KG1 (cell line): ENCODE measurements at regions not wholly inside any gene's neighbourhood (a gene's known extent, or its start where the extent isn't known, plus 50 kb on each side); places are given as distances from the start of the nearest gene placed in this dataset.

Experiments
- DNase-seq: peaks from one replicate; lab custom pipeline; 2025; lab: John Stamatoyannopoulos, UW

- no peak for DNase-seq
Observed at GRCh38 chr4:35216636-35217035, 1027.7 kb downstream of the ARAP2 start.

- no peak for DNase-seq
Observed at GRCh38 chr4:35217331-35217730, 1027.0 kb downstream of the ARAP2 start.

DNA sequence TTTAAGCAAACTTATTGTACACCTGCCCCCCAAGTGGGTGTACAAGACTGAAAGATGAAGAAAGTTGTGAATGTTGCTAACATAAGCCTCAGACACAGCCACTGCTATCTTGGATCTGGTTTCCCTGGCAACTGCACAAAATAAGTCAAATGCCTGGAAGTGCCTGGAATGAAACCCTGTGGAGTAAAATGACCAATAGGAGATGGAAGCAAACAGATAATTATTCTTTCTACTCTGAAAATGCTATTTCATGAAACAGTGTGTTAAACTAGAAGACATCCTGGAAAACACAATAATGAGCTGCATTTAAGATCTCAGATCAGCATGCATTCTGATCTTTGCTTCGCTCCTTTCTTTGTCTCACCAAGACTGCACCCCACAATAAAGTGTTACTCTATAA, 1016.0 kb downstream of the ARAP2 start:
- no peak for DNase-seq

DNA sequence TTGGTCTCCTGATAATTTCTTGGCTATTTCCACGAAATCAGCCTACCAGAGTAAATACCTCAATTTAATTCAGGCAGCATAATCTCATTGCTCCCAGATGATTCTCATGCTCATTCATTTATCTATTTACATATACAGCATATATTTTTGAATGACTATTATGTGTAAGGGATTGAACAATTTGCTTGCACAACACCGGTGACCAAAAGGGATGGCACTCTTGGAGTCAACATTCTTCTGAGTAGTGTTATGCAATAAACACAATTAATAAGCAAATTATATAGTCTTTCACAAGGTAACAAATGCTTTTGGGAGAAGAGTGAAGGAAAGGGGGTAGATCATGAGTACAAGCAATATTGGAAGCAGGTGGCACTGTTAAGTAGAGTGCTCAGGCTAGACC, 1015.3 kb downstream of the ARAP2 start:
- DNase-seq, result no peak

- DNase-seq, result no peak
Observed at GRCh38 chr4:35237924-35238323, 1006.4 kb downstream of the ARAP2 start.

GRCh38 chr4:35238793-35239192, 1005.5 kb downstream of the ARAP2 start:
- DNase-seq, result no peak

DNA sequence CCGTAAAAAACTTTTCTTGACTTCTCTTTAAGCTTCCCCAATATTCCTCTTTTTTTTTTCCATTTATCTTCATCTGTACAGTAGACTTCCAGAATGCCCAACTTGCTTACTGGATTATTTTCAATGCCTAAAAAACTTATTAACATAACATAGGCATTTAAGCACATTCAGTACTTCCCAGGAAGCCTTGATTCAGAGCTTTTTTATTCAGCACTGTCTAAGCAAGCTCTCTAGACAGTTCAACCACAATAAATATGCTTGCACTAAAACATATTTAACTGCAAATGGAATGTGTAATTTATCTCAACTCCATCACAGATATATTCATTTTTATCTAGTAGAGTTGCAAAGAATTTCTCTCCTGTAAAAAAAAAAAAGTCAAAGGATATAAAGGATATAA, 997.8 kb downstream of the ARAP2 start:
- DNase-seq, result no peak

- no peak for DNase-seq
Observed at GRCh38 chr4:35247047-35247446, 997.3 kb downstream of the ARAP2 start.

DNA sequence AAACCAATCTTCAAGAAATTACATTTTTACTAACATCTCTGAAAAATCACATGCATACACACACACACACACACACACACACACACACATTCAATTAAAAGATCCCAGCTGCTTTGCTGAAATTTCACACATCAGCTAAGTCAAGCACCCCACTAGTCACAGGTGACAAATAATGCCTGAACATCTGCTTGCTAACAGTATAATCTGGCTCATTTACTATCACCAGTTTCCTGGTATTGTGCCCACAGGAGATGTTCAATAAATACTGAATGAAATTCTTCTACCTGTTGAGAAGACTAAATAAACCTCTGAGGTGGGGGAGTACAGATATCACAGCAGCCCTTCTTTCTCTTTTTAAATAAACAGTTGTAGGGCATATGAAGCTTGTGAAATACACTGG, 994.0 kb downstream of the ARAP2 start:
- DNase-seq, result no peak

- DNase-seq, result no peak
Observed at GRCh38 chr4:35250761-35251160, 993.6 kb downstream of the ARAP2 start.

DNA sequence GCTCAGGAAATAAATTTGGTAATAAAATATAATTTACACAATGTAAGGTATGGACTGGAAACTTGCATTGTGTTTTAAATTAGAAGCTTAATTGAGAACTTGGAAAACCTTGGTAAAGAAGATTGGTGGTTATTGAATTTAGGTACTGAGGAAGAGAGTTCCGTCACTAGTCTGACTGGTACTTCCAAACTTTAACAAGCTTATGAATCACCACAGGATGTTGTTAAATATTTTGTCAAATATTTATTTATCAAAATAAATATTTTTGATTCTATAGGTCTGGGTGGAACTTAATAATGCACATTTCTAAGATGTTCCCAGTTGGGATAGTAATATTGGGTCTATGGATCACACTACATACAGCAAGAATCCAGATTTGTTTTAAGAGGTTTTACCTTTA, 992.2 kb downstream of the ARAP2 start:
- no peak for DNase-seq

DNA sequence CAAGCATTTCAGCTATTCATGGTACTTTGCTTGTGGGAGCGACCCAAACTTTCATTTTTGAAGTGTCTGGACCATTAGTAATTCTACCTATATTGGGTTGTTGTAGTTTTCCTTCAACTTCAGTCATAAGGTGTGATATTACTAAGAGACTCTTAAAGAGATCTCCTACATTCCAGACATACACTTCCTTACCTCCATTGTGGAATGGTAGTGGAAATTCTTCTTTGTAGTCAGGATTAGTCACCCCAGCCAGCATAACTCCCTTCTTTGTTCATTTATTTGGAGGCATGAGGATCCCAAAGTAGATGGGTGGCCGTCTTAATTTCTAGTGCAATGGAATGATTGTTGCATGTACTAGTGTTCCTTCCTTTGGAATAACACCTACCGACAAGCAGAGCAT, 991.4 kb downstream of the ARAP2 start:
- no peak for DNase-seq

DNA sequence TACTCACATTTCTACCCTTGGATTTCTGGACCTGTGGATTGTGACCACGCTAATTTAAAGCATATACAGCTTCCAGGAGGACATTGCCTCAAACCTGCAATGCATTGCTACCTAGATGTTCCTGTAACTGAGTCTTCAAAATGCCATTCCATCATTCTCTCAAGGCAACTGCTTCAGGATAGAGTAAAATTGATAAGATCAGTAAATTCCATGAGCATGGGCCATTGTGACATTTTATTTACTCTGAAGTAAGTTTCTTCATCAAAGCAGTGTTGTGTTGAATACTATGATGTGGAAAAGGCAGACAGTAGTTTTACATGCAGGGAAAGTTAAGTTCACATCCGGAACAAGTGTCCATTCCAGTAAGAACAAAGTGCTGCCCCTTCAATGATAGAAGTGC, 991.0 kb downstream of the ARAP2 start:
- DNase-seq, result no peak

DNA sequence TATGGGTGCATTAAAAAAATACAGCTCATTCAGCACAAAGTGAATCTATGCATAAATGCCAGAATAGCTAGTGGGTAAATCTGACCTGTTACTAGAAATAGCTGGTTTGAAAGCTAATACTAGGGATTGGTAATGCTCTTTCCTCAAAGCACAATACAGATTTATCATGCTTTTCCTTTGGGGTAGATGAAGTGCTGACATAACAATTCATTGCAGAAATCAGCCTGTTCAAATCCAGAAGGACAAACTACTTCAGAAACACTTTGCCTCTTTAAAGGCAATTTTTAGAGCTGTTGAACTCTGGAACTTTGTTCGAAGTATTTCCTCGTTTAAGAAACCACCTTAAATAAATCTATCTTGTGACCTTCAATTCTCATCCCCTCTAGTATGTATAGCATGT, 957.9 kb downstream of the ARAP2 start:
- DNase-seq, result no peak

DNA sequence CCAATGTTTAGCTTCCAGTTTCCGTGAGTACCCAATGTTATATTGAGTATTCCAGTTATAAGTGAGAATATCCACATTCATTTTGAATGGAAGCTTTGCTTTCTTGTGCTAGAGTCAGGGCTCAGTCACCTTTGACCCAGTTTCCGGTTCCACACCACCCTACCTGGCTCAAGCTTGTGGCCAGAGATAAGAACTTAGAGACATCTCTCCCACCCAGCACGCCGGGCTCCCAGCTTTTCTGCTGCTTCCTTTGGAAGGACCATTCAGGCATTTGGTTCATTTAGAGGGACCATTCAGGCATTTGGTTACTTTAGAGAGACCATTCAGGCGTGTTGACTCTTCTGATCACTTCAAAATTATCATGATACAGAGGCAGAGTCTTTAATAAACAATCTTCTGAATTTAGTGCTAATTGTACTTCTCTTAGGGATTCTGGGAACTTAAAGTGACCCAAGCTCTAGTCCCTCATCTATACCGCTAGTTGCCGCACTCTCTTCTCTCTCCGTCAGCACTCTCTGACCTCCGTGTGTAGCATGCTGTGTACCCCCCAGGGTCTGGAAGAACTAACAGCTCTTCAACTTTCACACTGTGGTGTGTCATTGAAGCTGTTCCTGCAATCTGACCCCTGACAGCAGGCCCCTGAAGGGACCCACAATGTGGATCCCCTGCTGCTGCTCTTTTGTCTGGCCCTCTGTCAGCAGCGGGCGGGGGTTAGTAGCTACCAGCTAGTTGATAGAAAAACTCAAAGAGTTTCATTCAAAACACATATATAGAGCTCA, 943.1 kb downstream of the ARAP2 start:
- no peak for DNase-seq

DNA sequence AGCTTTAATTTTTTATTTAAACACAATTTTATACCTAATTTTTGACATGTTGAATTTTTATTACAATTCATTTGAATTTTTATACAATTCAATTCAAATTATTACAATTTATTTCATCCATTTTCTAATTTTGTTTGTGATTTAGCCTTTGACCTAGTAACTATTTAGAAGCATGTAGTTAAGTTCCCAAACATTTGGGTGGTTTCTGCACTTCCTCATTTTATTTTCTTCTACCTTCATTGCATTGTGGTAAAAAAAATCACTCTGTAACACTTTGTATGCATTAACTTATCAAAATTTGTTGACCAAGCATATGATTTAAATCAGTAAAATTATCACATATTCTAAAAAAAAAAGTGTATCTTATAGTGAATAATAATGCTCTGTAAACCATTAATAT, 928.9 kb downstream of the ARAP2 start:
- no peak for DNase-seq

DNA sequence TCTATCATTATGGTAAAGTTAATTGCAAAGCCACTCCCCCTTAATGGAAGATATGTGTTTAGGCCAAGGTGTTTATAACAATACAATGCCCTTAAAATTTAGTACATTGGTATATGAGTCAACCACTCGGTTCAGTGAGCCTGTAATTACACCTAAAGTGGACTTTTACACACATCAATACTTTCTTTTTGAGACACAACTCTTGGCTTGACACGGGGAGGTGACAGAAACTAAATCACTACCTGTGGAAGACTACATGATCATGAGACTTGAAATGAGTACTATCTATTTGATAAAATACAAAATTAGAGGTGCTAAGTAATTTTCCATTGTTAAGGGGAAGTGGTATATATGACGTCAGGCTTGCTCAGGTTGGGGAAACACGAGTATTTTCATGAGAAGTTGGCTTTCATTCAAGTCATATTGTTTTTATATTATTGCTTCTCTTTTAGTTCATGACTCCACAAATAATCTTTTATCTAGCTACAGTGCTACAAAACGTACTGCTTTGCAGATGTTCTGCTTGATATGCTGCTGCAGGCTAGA, 918.3 kb downstream of the ARAP2 start:
- DNase-seq, result no peak

GRCh38 chr4:35342833-35343232, 901.5 kb downstream of the ARAP2 start:
- DNase-seq, result peak; percentile 3

DNA sequence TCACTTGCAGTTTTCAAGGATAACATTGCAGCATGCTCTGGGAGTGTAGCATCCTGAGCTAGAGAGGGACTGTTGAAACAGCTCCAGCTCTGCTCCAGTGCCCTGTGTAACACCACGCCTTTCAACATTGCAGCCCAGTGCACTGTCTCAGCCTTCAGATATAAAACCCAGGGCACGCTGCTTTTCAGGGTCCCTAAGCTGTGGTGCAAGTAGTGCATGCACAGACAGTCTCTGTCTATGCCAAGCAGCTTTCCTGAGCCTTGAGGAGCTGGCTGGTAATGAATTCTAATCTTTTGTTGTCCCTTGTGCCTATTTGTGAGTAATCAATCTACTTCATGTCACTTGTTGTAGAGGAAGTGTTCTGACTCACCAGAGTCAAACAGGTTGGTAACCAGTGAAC, 897.0 kb downstream of the ARAP2 start:
- no peak for DNase-seq

DNA sequence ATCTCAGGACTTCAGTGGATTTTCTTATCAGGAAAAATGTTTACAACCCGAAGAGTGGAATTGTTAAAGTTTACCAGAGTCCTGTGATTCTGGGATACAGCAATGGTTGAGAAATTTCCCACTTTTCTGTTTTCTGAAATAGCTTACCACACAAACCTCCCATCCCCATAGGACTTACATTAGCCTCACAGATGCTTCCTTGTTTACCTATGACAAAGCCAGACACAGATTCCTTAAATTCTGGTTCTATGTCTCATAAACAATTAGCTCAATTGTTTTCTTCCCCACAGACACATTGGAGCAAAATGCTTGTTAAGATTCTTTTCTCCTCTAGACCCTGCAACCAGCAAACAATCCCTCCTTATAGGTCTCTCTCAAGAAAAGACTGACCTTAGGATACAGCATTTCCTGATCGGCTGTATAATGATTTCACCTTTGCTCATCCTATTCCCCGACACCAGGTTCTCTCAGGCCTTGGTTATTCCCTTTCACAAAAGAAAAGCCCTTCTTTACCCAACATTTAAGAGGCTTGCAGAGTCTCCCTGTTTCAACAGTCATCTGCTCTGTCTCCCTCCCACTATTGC, 886.2 kb downstream of the ARAP2 start:
- DNase-seq, result no peak

GRCh38 chr4:35364321-35364870, 879.9 kb downstream of the ARAP2 start:
- DNase-seq, result no peak

- no peak for DNase-seq
Observed at GRCh38 chr4:35365186-35365585, 879.1 kb downstream of the ARAP2 start.

DNA sequence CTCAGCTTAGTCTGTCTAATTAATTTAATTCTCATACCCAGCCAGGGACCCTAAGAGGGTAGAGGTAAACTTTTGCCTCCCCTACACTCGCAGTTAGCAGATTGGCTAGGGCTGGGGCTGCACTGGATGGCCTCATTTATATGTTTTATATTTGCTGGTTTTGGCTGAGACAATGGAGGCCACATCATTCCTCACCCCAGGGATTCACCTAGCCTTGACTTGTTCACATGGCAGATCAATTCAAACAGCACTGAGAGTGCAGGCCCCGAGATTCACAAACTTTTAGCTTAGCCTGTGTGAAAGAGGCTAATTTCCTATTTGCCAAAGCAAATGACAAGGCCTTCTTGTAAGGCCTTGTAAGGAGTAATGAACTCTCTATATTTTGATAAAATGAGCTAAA, 844.4 kb downstream of the ARAP2 start:
- DNase-seq, result no peak
